ENCODE measurements at regions not wholly inside any gene's neighbourhood (a gene's known extent, or its start where the extent isn't known, plus 50 kb on each side); places are given as distances from the start of the nearest gene placed in this dataset.

- no peak overlapping the region for H3K4me3 ChIP-seq (ENCODE audit: low read depth in 1 of 2, low read length in 2 of 2)
- no peaks in the 10 kb centered on the region for H3K4me1 ChIP-seq (ENCODE audit: insufficient read depth, low read length)
- H3K27ac ChIP-seq (ENCODE audit: low read depth, low read length) = no peak overlapping the region
- no peaks in the 10 kb centered on the region for H3K27me3 ChIP-seq (ENCODE audit: control insufficient read depth in 1 of 2, insufficient read depth in 2 of 2, low read length in 2 of 2)
- H3K9me3 ChIP-seq (ENCODE audit: low read length) = no peaks in the 10 kb centered on the region
- H3K9ac ChIP-seq (ENCODE audit: low read length) = no peak overlapping the region
- no peaks in the 10 kb centered on the region for H3K36me3 ChIP-seq (ENCODE audit: insufficient read depth, low read length)
These were observed 134.3 kb upstream of the CNTN1 start for GRCh38 chr12:40557980-40558379.

DNA sequence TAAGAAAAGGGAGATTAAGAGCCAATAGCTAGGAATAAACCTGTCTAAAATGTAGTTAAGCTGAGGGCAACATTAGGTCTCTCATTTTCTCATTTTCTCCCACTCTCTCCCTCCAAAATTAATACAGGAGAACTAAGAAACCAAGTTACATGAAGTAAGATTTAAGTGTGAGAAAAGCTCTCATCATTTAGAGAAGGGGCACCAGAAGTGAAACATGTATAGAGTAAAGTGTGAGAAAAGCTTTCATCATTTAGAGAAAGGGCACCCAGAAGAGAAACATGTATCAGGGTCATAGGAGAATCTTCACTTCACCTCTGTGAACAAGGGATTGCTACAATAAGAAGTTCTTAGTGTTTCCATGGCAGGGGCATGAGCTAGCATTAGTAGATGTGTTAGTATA lies 132.4 kb upstream of the CNTN1 start:
- H3K36me3 ChIP-seq (ENCODE audit: insufficient read depth, low read length) = no peaks in the 10 kb centered on the region
- H3K27ac ChIP-seq (ENCODE audit: low read depth, low read length) = no peak overlapping the region
- no peaks in the 10 kb centered on the region for H3K4me1 ChIP-seq (ENCODE audit: insufficient read depth, low read length)
- no peaks in the 10 kb centered on the region for H3K27me3 ChIP-seq (ENCODE audit: control insufficient read depth in 1 of 2, insufficient read depth in 2 of 2, low read length in 2 of 2)
- H3K4me3 ChIP-seq (ENCODE audit: low read depth in 1 of 2, low read length in 2 of 2) = no peak overlapping the region
- no peaks in the 10 kb centered on the region for H3K9me3 ChIP-seq (ENCODE audit: low read length)
- H3K9ac ChIP-seq (ENCODE audit: low read length) = no peak overlapping the region

- Histone ChIP-seq H3K9ac (ENCODE audit: low read length) (no peak overlapping the region), H3K36me3 (ENCODE audit: insufficient read depth, low read length) (no peaks in the 10 kb centered on the region), H3K27me3 (ENCODE audit: control insufficient read depth in 1 of 2, insufficient read depth in 2 of 2, low read length in 2 of 2) (no peaks in the 10 kb centered on the region), H3K9me3 (ENCODE audit: low read length) (no peaks in the 10 kb centered on the region), H3K27ac (ENCODE audit: low read depth, low read length) (no peak overlapping the region), H3K4me3 (ENCODE audit: low read depth in 1 of 2, low read length in 2 of 2) (no peak overlapping the region), H3K4me1 (ENCODE audit: insufficient read depth, low read length) (no peaks in the 10 kb centered on the region)
These were observed 131.4 kb upstream of the CNTN1 start for GRCh38 chr12:40560848-40561247.

DNA sequence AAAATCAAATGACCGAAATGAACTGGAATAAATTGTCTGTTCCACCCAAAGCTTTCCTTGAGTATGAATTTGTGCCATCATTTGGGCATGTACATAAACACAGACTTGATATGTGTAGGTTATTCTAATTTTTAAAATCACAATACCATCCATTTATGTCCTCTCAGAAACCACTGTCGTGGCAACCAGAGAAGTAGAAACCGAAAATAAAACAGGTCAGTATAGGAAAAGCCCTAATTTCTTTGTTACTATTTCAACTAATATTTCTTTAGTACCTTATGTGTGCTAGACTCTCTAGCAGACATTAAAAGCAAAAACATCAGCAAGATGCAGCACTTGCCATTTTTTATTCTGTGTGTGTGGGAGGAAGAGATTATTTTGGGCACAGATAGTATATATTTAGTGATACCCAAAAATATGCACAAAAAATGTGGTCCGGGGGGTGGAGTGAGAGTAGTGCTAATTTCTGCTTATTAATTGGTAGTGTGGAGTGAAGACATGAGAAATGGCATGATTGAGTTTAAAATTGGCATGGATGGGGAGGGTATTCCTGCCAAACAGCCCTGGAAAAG lies 130.8 kb upstream of the CNTN1 start:
- no peaks in the 10 kb centered on the region for H3K27me3 ChIP-seq (ENCODE audit: control insufficient read depth in 1 of 2, insufficient read depth in 2 of 2, low read length in 2 of 2)
- no peaks in the 10 kb centered on the region for H3K4me1 ChIP-seq (ENCODE audit: insufficient read depth, low read length)
- H3K36me3 ChIP-seq (ENCODE audit: insufficient read depth, low read length) = no peaks in the 10 kb centered on the region
- no peak overlapping the region for H3K9ac ChIP-seq (ENCODE audit: low read length)
- no peaks in the 10 kb centered on the region for H3K9me3 ChIP-seq (ENCODE audit: low read length)
- no peak overlapping the region for H3K4me3 ChIP-seq (ENCODE audit: low read depth in 1 of 2, low read length in 2 of 2)
- no peak overlapping the region for H3K27ac ChIP-seq (ENCODE audit: low read depth, low read length)

DNA sequence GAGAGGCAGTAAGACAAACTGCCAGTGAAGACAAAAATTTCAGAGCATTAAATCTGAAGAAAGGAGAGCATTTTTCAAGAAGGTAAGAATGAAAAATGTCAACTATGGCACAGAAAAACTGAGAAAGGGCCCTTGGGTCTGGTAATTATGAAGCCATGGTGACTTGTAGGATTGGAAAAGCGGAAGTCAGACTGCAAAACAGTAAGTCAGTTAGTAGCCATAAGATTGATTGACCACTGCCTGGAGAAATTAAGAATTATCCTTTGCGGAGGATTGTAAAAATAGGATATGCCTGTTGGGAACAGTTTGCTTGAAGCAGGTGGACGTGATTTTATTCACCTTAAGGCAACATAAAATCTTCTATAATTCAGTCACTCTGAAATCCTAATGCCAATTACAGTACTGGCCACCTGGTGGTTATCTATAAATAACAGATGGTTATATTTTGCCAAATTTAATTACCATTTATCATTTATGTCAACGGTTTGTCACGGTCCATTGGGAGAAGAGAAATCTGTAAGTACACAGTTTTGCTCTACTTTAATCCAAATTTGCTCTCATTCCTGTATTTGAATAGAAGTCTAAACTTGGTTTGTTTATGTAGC lies 127.1 kb upstream of the CNTN1 start:
- H3K9ac ChIP-seq (ENCODE audit: low read length) = no peak overlapping the region
- H3K9me3 ChIP-seq (ENCODE audit: low read length) = no peaks in the 10 kb centered on the region
- no peaks in the 10 kb centered on the region for H3K27me3 ChIP-seq (ENCODE audit: control insufficient read depth in 1 of 2, insufficient read depth in 2 of 2, low read length in 2 of 2)
- no peaks in the 10 kb centered on the region for H3K4me1 ChIP-seq (ENCODE audit: insufficient read depth, low read length)
- H3K27ac ChIP-seq (ENCODE audit: low read depth, low read length) = no peak overlapping the region
- no peak overlapping the region for H3K4me3 ChIP-seq (ENCODE audit: low read depth in 1 of 2, low read length in 2 of 2)
- no peaks in the 10 kb centered on the region for H3K36me3 ChIP-seq (ENCODE audit: insufficient read depth, low read length)

- Histone ChIP-seq H3K4me3 (ENCODE audit: low read depth in 1 of 2, low read length in 2 of 2) (no peak overlapping the region), H3K36me3 (ENCODE audit: insufficient read depth, low read length) (no peaks in the 10 kb centered on the region), H3K27me3 (ENCODE audit: control insufficient read depth in 1 of 2, insufficient read depth in 2 of 2, low read length in 2 of 2) (no peaks in the 10 kb centered on the region)
These were observed 126.0 kb upstream of the CNTN1 start for GRCh38 chr12:40566271-40566670.

GRCh38 chr12:40569626-40570179 lies 122.5 kb upstream of the CNTN1 start:
- Histone ChIP-seq H3K9ac (ENCODE audit: low read length) (no peak overlapping the region), H3K27ac (ENCODE audit: low read depth, low read length) (no peak overlapping the region)

More at GRCh38 chr12:40566271-40566670, 126.0 kb upstream of the CNTN1 start:
- Histone ChIP-seq H3K4me1 (ENCODE audit: insufficient read depth, low read length) (no peaks in the 10 kb centered on the region), H3K27ac (ENCODE audit: low read depth, low read length) (no peak overlapping the region), H3K9me3 (ENCODE audit: low read length) (no peaks in the 10 kb centered on the region), H3K9ac (ENCODE audit: low read length) (no peak overlapping the region)

GRCh38 chr12:40573024-40573423 lies 119.2 kb upstream of the CNTN1 start:
- no peak overlapping the region for H3K4me3 ChIP-seq (ENCODE audit: low read depth in 1 of 2, low read length in 2 of 2)
- H3K4me1 ChIP-seq (ENCODE audit: insufficient read depth, low read length) = no peaks in the 10 kb centered on the region
- H3K36me3 ChIP-seq (ENCODE audit: insufficient read depth, low read length) = no peaks in the 10 kb centered on the region
- no peaks in the 10 kb centered on the region for H3K27me3 ChIP-seq (ENCODE audit: control insufficient read depth in 1 of 2, insufficient read depth in 2 of 2, low read length in 2 of 2)
- no peaks in the 10 kb centered on the region for H3K9me3 ChIP-seq (ENCODE audit: low read length)
- no peak overlapping the region for H3K27ac ChIP-seq (ENCODE audit: low read depth, low read length)
- no peak overlapping the region for H3K9ac ChIP-seq (ENCODE audit: low read length)

More at GRCh38 chr12:40569626-40570179, 122.5 kb upstream of the CNTN1 start:
- H3K4me3 ChIP-seq (ENCODE audit: low read depth in 1 of 2, low read length in 2 of 2) = no peak overlapping the region
- no peaks in the 10 kb centered on the region for H3K4me1 ChIP-seq (ENCODE audit: insufficient read depth, low read length)
- H3K36me3 ChIP-seq (ENCODE audit: insufficient read depth, low read length) = no peaks in the 10 kb centered on the region
- no peaks in the 10 kb centered on the region for H3K9me3 ChIP-seq (ENCODE audit: low read length)
- no peaks in the 10 kb centered on the region for H3K27me3 ChIP-seq (ENCODE audit: control insufficient read depth in 1 of 2, insufficient read depth in 2 of 2, low read length in 2 of 2)

GRCh38 chr12:40575987-40576386 lies 116.3 kb upstream of the CNTN1 start:
- H3K4me3 ChIP-seq (ENCODE audit: low read depth in 1 of 2, low read length in 2 of 2) = no peak overlapping the region
- H3K36me3 ChIP-seq (ENCODE audit: insufficient read depth, low read length) = no peaks in the 10 kb centered on the region
- no peak overlapping the region for H3K9ac ChIP-seq (ENCODE audit: low read length)
- H3K27ac ChIP-seq (ENCODE audit: low read depth, low read length) = no peak overlapping the region
- no peaks in the 10 kb centered on the region for H3K27me3 ChIP-seq (ENCODE audit: control insufficient read depth in 1 of 2, insufficient read depth in 2 of 2, low read length in 2 of 2)
- H3K4me1 ChIP-seq (ENCODE audit: insufficient read depth, low read length) = no peaks in the 10 kb centered on the region
- H3K9me3 ChIP-seq (ENCODE audit: low read length) = no peaks in the 10 kb centered on the region

DNA sequence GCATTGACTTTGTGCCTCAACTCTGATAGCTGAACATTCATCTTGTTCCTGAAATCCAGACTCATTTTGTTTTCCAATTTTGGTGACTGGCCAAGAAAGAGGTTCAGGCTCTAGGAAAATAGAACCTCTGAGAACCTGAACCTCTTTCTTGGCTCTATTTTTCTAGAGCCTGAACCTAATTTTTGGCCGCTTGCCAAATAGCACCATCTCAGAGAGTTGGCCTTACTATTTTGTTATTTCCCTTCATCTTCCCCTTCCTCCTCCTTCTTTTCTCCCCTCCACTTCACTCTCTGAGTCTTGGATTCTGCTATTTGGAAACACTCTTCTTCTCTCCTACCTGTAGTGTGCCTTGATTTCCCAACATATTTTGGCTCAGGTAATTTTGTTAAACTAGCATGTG lies 114.4 kb upstream of the CNTN1 start:
- Histone ChIP-seq H3K9me3 (ENCODE audit: low read length) (no peaks in the 10 kb centered on the region), H3K4me1 (ENCODE audit: insufficient read depth, low read length) (no peaks in the 10 kb centered on the region), H3K4me3 (ENCODE audit: low read depth in 1 of 2, low read length in 2 of 2) (no peak overlapping the region), H3K9ac (ENCODE audit: low read length) (no peak overlapping the region), H3K27me3 (ENCODE audit: control insufficient read depth in 1 of 2, insufficient read depth in 2 of 2, low read length in 2 of 2) (no peaks in the 10 kb centered on the region), H3K36me3 (ENCODE audit: insufficient read depth, low read length) (no peaks in the 10 kb centered on the region), H3K27ac (ENCODE audit: low read depth, low read length) (no peak overlapping the region)

GRCh38 chr12:40579687-40580086 lies 112.6 kb upstream of the CNTN1 start:
- no peaks in the 10 kb centered on the region for H3K9me3 ChIP-seq (ENCODE audit: low read length)
- H3K4me1 ChIP-seq (ENCODE audit: insufficient read depth, low read length) = no peaks in the 10 kb centered on the region
- H3K9ac ChIP-seq (ENCODE audit: low read length) = no peak overlapping the region
- no peak overlapping the region for H3K4me3 ChIP-seq (ENCODE audit: low read depth in 1 of 2, low read length in 2 of 2)
- no peaks in the 10 kb centered on the region for H3K27me3 ChIP-seq (ENCODE audit: control insufficient read depth in 1 of 2, insufficient read depth in 2 of 2, low read length in 2 of 2)
- no peaks in the 10 kb centered on the region for H3K36me3 ChIP-seq (ENCODE audit: insufficient read depth, low read length)
- no peak overlapping the region for H3K27ac ChIP-seq (ENCODE audit: low read depth, low read length)

GRCh38 chr12:40580346-40580745 lies 111.9 kb upstream of the CNTN1 start:
- H3K27ac ChIP-seq (ENCODE audit: low read depth, low read length) = no peak overlapping the region
- H3K9ac ChIP-seq (ENCODE audit: low read length) = no peak overlapping the region
- no peaks in the 10 kb centered on the region for H3K4me1 ChIP-seq (ENCODE audit: insufficient read depth, low read length)
- H3K36me3 ChIP-seq (ENCODE audit: insufficient read depth, low read length) = no peaks in the 10 kb centered on the region
- no peak overlapping the region for H3K4me3 ChIP-seq (ENCODE audit: low read depth in 1 of 2, low read length in 2 of 2)
- no peaks in the 10 kb centered on the region for H3K27me3 ChIP-seq (ENCODE audit: control insufficient read depth in 1 of 2, insufficient read depth in 2 of 2, low read length in 2 of 2)
- no peaks in the 10 kb centered on the region for H3K9me3 ChIP-seq (ENCODE audit: low read length)
